Ecto neural progenitor cell (in vitro differentiated cells): ENCODE measurements at regions not wholly inside any gene's neighbourhood (a gene's known extent, or its start where the extent isn't known, plus 50 kb on each side); places are given as distances from the start of the nearest gene placed in this dataset.

ENCODE experiments used
- DNase-seq: peaks from one replicate; pipeline ENCODE4 v3.0.0-alpha.2; 2018; ENCODE audit warnings: low spot score

GRCh38 chr14:71202881-71203280 is 295.6 kb downstream of the PCNX1 start:
- DNase-seq: no peak

- no peak for DNase-seq
Observed at GRCh38 chr14:71203306-71203705, 296.0 kb downstream of the PCNX1 start.

DNA sequence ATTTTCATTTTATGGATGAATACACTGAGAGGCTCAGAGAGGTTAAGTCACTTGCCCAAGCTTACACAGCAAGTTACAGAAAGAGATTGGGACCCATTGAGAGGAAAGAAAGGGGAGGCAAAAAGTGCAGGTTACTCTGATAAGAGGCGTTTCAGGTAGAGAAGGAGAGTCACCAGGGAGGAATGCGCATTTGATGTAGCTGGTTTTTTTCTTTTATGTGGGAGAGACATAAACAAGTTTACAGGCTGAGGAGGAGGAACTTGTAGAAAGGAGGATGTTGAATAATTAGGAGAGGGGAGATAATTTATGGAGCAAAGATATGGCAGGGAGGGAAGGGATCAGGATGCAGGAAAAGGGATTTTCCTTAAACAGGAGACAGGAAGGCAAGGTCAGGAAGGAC is 297.0 kb downstream of the PCNX1 start:
- DNase-seq: no peak

DNA sequence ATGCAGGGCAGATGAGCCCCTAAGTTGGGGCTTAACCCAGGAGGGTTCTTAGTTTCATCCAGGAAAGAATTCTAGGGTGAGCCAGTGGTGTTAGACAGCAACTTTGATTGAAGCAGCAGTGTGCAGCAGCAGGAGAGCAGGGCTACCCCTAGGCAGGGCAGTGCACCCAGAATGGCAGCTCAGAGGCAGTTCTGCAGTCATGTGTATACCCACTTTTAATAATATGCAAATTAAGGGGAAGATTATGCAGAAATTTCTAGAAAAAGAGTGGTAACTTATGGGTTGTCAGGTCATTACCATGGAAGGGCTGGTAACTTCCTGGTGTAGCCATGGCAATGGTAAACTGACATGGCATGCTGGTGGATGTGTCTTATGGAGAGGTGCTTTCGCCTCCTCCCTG is 297.5 kb downstream of the PCNX1 start:
- DNase-seq: no peak

GRCh38 chr14:71206123-71206522 is 298.9 kb downstream of the PCNX1 start:
- DNase-seq: no peak

DNA sequence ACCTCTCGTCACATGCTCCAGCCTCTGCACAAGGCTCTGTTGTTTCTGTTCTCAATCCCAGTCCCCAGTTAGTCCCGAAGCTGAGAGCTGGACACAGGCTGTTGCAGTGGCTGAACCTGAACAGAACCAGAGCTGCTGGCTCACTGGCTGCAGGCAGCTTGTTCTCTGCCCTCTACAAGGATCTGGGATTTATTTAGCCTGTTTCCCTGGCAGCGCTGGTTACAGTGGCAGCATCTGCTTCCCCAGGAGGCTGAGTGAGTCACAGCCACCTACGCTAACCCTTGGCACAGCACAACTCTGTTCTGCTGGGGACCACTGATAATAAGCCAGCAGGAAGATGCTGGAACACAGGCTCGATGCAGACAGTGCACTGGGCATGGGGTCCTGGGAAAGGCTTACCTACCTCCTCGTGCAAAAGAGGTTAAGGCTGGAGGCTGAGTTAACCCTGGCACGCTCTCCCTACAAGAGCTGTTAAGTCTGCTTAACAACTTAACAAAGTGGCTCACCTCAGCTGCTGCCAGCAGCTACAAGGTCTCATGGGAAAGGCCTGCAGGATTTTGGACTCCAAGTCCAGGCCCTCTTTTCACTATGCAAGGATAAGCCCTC is 299.6 kb downstream of the PCNX1 start:
- DNase-seq: no peak

- no peak for DNase-seq
Observed at GRCh38 chr14:71208702-71209357, 301.6 kb downstream of the PCNX1 start.

- no peak for DNase-seq
Observed at GRCh38 chr14:71209888-71210287, 302.6 kb downstream of the PCNX1 start.

GRCh38 chr14:71212093-71212492 is 304.8 kb downstream of the PCNX1 start:
- no peak for DNase-seq

DNA sequence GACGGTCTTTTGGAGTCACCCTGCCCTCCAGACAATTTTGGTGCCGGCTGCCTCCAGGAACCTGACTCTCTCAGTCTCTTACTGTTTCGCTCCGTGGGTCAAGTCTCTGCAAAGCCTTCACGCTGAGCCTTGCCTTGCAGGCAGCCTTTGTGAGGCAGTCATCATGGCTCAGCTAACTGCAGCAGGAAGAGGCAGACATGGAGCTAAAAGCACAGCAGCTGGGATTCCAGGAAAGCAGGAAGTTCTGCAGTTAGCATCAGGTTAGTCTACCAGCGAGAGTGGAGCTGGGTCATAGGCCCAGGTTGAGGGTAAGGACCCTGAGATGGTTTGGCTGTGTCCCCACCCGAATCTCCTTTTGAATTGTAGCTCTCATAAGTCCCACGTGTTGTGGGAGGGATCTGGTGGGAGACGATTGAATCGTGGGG is 305.4 kb downstream of the PCNX1 start:
- DNase-seq: no peak

- DNase-seq: no peak
Observed at GRCh38 chr14:71214241-71214640, 307.0 kb downstream of the PCNX1 start.

GRCh38 chr14:71220462-71220861 is 313.2 kb downstream of the PCNX1 start:
- DNase-seq: no peak

DNA sequence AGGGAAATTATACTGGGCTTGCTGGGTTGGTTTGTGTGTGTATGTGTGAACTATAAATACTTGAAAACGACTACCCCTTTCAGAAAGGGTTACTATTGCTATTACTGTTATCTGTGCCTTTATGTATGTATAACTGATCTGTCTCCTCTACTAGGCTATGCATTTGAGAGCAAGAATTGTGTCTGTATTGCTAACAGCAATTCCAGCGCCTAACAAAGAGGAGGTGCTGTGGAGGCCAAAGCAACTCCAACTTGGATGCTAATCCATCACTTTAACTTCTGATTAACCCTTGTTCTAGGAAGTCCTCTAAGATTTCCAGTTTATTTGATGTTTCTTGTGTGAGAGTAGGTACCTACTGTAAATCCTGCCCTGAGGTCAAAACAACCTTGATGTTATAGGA is 313.9 kb downstream of the PCNX1 start:
- no peak for DNase-seq

DNA sequence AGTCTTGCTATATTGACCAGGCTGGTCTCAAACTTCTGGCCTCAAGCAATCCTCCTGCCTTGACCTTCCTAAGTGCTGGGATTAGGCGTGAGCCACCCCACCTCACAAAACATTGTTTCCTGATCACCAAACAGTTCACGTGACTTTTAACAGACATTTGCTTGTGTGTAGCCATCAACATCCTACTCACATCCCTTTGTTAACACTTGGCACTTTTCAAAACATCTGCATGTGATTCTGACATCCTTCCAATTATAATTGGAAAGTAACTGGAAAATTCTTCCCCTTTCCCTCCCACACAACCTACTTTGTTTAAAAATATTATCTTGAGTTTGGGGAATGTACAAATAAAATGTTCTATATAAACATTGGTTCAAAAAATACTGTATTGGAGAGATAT is 317.9 kb downstream of the PCNX1 start:
- DNase-seq: no peak

DNA sequence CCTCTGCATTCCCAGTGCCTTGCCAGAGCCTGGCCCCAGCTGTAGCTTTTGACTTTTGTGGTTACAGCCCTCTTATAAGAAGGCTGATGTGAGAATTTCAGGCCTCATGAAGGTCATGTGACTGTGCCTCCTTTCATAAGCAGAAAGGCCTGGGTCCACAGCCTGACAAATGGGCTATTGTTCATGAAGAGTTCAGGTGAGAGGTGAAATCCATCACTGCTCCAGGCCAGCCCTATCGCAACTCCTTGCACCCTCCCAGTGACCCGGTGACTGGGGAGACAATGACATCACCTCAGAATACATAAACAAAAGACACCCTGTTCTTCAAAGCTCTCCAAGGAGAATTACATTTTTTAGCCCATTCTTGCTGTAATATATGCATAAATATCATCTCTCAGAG is 321.5 kb downstream of the PCNX1 start:
- no peak for DNase-seq

DNA sequence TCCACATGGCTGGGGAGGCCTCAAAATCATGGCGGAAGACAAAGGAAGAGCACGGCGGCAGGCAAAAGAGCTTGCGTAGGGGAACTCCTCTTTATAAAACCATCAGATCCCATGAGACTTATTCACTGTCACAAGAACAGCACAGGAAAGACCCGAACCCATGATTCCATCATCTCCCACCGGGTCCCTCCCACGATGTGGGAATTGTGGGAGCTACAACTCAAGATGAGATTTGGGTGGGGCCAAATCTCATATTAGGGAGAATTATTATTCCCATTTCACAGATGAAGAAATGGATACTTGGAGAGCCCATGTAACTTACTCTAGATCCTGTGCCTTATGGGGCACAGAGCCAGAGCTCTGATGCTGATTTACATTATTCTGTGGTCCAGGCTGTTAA is 322.6 kb downstream of the PCNX1 start:
- DNase-seq: no peak

- DNase-seq: no peak
Observed at GRCh38 chr14:71230897-71231296, 323.6 kb downstream of the PCNX1 start.

DNA sequence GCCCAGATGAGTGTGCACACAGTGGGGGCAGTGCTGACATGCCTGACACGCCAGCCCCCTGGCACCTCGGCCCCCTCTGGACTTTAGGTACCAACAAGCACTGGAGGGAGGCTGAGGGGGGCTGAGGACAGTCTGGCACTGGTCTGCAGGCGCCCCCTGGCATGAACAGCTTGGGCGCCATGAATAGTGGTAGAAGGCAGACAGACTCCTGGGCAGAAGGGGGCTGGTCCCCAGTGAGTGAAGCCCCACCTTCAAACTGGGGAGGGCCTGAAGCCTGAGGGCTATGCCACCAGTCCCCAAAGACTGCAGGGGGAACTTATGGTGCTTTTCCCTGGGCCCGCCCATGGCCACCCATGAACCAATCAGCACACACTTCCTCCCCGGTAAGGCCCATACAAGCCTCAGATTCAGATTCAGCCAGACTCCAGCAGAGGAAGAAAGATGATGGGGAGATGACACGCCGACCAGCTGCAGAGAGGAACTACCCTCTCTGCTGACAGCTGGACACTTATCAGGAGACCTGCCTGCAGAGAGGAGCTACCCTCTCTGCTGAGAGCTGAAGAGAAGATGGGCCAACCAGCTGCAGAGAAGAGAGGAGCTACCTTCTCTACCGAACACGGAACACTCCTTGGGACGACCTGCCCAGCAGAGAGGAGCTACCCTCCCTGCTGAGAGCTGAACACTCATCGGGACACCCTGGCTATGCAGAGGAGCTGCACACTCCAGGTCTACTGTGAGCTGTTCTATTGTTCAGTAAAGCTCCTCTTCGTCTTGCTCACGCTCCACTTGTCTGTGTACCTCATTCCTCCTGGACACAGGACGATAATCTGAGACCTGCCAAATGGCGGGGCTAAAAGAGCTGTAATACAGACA is 324.5 kb downstream of the PCNX1 start:
- DNase-seq: no peak

DNA sequence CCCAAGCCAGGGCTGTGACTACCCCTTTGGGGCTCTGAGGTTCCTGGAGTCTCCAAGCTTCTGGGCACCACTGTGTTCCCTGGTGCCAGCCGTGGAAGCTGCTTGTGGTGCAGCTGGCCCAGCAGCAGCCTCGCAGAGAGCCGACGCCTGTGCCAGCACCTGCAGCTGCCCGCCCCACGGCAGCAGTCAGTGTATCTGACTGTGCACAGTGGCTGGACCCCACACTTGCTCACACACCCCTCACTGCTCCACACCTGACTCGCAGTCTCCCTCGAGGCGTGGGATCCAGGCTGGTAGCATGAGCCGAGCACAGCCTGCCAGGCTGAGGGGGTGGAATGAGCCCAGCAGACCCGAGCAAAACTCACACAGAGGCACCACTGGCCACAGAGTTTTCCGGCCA is 325.2 kb downstream of the PCNX1 start:
- DNase-seq: no peak

GRCh38 chr14:71235875-71236274 is 328.6 kb downstream of the PCNX1 start:
- DNase-seq: no peak

- no peak for DNase-seq
Observed at GRCh38 chr14:71236487-71236886, 329.2 kb downstream of the PCNX1 start.

DNA sequence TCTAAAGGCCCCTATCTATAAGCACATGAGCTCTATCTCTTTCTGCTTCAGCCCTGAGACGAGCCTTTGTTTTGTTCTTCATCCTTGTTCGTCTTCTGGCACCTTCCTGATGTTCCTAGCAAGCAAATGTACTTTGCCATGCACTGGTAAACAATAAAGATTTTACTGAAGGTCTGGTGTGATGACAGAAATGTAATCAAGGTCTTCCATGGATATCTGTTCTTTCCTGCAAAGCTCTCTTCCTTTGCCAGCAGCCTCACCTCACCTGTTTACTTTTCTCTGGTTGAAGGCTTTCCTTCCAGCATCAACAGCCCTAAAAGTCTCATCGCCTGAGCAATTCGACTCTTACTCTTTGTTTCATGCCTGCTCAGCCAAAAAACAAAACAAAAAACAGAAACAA is 330.3 kb downstream of the PCNX1 start:
- no peak for DNase-seq

GRCh38 chr14:71238835-71239234 is 331.6 kb downstream of the PCNX1 start:
- DNase-seq: no peak
